ENCODE measurements at regions not wholly inside any gene's neighbourhood (a gene's known extent, or its start where the extent isn't known, plus 50 kb on each side); places are given as distances from the start of the nearest gene placed in this dataset.

- no peak for DNase-seq (ENCODE audit: low spot score)
Observed at GRCh38 chr12:87836190-87836589, 193.0 kb downstream of the C12orf50 start.

GRCh38 chr12:87828382-87828973 lies 200.7 kb downstream of the C12orf50 start:
- no peak for DNase-seq (ENCODE audit: low spot score)

- DNase-seq (ENCODE audit: low spot score): peak; percentile 6
Observed at GRCh38 chr12:87827638-87828264, 201.4 kb downstream of the C12orf50 start.

- no peak for DNase-seq (ENCODE audit: low spot score)
Observed at GRCh38 chr12:87822923-87823322, 206.3 kb downstream of the C12orf50 start.

- peak; percentile 1 for DNase-seq (ENCODE audit: low spot score)
Observed at GRCh38 chr12:87820524-87821202, 208.5 kb downstream of the C12orf50 start.

GRCh38 chr12:87818441-87818840 lies 210.8 kb downstream of the C12orf50 start:
- no peak for DNase-seq (ENCODE audit: low spot score)

- no peak for DNase-seq (ENCODE audit: low spot score)
Observed at GRCh38 chr12:87815771-87816585, 213.2 kb downstream of the C12orf50 start.

- DNase-seq (ENCODE audit: low spot score): no peak
Observed at GRCh38 chr12:87814625-87815024, 214.6 kb downstream of the C12orf50 start.

GRCh38 chr12:87813476-87814234 lies 215.5 kb downstream of the C12orf50 start:
- DNase-seq (ENCODE audit: low spot score): no peak

- DNase-seq (ENCODE audit: low spot score): no peak
Observed at GRCh38 chr12:87812681-87813080, 216.5 kb downstream of the C12orf50 start.

- DNase-seq (ENCODE audit: low spot score): no peak
Observed at GRCh38 chr12:87812030-87812429, 217.2 kb downstream of the C12orf50 start.

- no peak for DNase-seq (ENCODE audit: low spot score)
Observed at GRCh38 chr12:87809916-87810315, 219.3 kb downstream of the C12orf50 start.

- no peak for DNase-seq (ENCODE audit: low spot score)
Observed at GRCh38 chr12:87807086-87807485, 222.1 kb downstream of the C12orf50 start.

- no peak for DNase-seq (ENCODE audit: low spot score)
Observed at GRCh38 chr12:87806310-87806709, 222.9 kb downstream of the C12orf50 start.

GRCh38 chr12:87804386-87804785 lies 224.8 kb downstream of the C12orf50 start:
- no peak for DNase-seq (ENCODE audit: low spot score)

- no peak for DNase-seq (ENCODE audit: low spot score)
Observed at GRCh38 chr12:87802721-87803011, 226.5 kb downstream of the C12orf50 start.

GRCh38 chr12:87801860-87802720 lies 227.1 kb downstream of the C12orf50 start:
- no peak for DNase-seq (ENCODE audit: low spot score)

- no peak for DNase-seq (ENCODE audit: low spot score)
Observed at GRCh38 chr12:87796961-87797516, 232.2 kb downstream of the C12orf50 start.

- no peak for DNase-seq (ENCODE audit: low spot score)
Observed at GRCh38 chr12:87795555-87795954, 233.6 kb downstream of the C12orf50 start.

- no peak for DNase-seq (ENCODE audit: low spot score)
Observed at GRCh38 chr12:87794854-87795253, 234.3 kb downstream of the C12orf50 start.

GRCh38 chr12:87793131-87793530 lies 236.1 kb downstream of the C12orf50 start:
- DNase-seq (ENCODE audit: low spot score): no peak

All from SW480 (cell line).